SK-N-SH (cell line): ENCODE measurements at regions not wholly inside any gene's neighbourhood (a gene's known extent, or its start where the extent isn't known, plus 50 kb on each side); places are given as distances from the start of the nearest gene placed in this dataset.

ENCODE experiments used
- CTCF ChIA-PET: fragments of 300-600, 350-600 bp; formaldehyde crosslinking; extraction: SDS; loops from one replicate; lab custom pipeline; 2021; lab: Yijun Ruan, JAX
- POLR2A ChIA-PET: fragments of 350-600 bp; sonication (Branson Sonifier 250); formaldehyde crosslinking; extraction: SDS; loops from one replicate; lab custom pipeline; 2020; ENCODE audit warnings: antibody characterized with exemption, inconsistent platforms; lab: Yijun Ruan, JAX
- DNase-seq: peaks from one replicate; pipeline ENCODE4 v3.0.0; 2012
- H2AFZ ChIP-seq: fragments of 200-600 bp; sonication (generic); 2 replicates; pipeline ENCODE4 v1.8.1; 2016; ENCODE audit warnings: antibody characterized with exemption, mild to moderate bottlenecking, low read depth
- H3F3A ChIP-seq: fragments of 200-600 bp; sonication (generic); replicated peaks from 2 replicates; pipeline ENCODE3; 2016; ENCODE audit warnings: antibody characterized with exemption, mild to moderate bottlenecking; ENCODE audit not compliant: insufficient read depth
- H3K27ac ChIP-seq, 2 experiments: fragments of 200-500 bp in 1 of 2; fragments of 200-600 bp in 1 of 2; sonication (Bioruptor generic) in 1 of 2; sonication (generic), shearing (Covaris generic) in 1 of 2; 2 replicates each; pipeline versions ENCODE4 v1.5.1 to v1.6.1; 2014 to 2016; ENCODE audit warnings: low read depth in 2 of 2, inconsistent platforms in 1 of 2, low read length in 1 of 2, mild to moderate bottlenecking in 1 of 2, mixed read lengths in 1 of 2
- H3K27me3 ChIP-seq: fragments of 200-600 bp; sonication (generic), shearing (Covaris generic); 2 replicates; pipeline ENCODE4 v1.6.1; 2016; ENCODE audit warnings: mixed run types; ENCODE audit not compliant: insufficient read depth
- H3K36me3 ChIP-seq, 2 experiments: fragments of 200-500 bp in 1 of 2; fragments of 200-600 bp in 1 of 2; sonication (Bioruptor generic) in 1 of 2; sonication (generic) in 1 of 2; replicated peaks in 1 of 2; 2 replicates each; pipeline versions ENCODE3 to v1.5.1; 2014 to 2016; ENCODE audit warnings: low read length in 1 of 2, mild to moderate bottlenecking in 1 of 2; ENCODE audit not compliant: insufficient read depth in 2 of 2, control insufficient read depth in 1 of 2
- H3K4me1 ChIP-seq, 2 experiments: fragments of 200-500 bp in 1 of 2; fragments of 200-600 bp in 1 of 2; sonication (Bioruptor generic) in 1 of 2; sonication (generic), shearing (Covaris generic) in 1 of 2; 2 replicates each; pipeline versions ENCODE4 v1.5.1 to v1.6.1; 2014 to 2016; ENCODE audit warnings: low read depth in 1 of 2, low read length in 1 of 2, mixed run types in 1 of 2; ENCODE audit not compliant: insufficient read depth in 2 of 2, control insufficient read depth in 1 of 2
- H3K4me2 ChIP-seq: fragments of 200-600 bp; sonication (generic), shearing (Covaris generic); 2 replicates; pipeline ENCODE4 v1.6.1; 2017; ENCODE audit warnings: mixed run types
- H3K4me3 ChIP-seq, 2 experiments: fragments of 200-500 bp in 1 of 2; fragments of 200-600 bp in 1 of 2; sonication (Bioruptor generic) in 1 of 2; sonication (generic), shearing (Covaris generic) in 1 of 2; 2 replicates each; pipeline versions ENCODE4 v1.5.1 to v1.8.1; 2014 to 2016; ENCODE audit warnings: low read depth in 2 of 2, inconsistent platforms in 1 of 2, low read length in 1 of 2, mild to moderate bottlenecking in 1 of 2, mixed read lengths in 1 of 2, moderate library complexity in 1 of 2
- H3K79me2 ChIP-seq: fragments of 200-600 bp; sonication (generic); 2 replicates; pipeline ENCODE4 v1.8.1; 2017; ENCODE audit warnings: mild to moderate bottlenecking; ENCODE audit not compliant: insufficient read depth
- H3K9ac ChIP-seq: fragments of 200-600 bp; sonication (generic); 2 replicates; pipeline ENCODE4 v1.6.1; 2017; ENCODE audit warnings: mixed run types
- H3K9me2 ChIP-seq: fragments of 200-600 bp; sonication (generic); 2 replicates; pipeline ENCODE4 v1.6.1; 2017; ENCODE audit warnings: mixed run types
- H3K9me3 ChIP-seq: fragments of 200-600 bp; sonication (generic); 2 replicates; pipeline ENCODE4 v1.6.1; 2017; ENCODE audit warnings: mixed run types, mild to moderate bottlenecking, moderate library complexity
- H4K20me1 ChIP-seq: fragments of 200-600 bp; sonication (generic); 2 replicates; pipeline ENCODE4 v1.6.1; 2017; ENCODE audit warnings: mild to moderate bottlenecking, mixed run types; ENCODE audit not compliant: insufficient read depth
- EP300 ChIP-seq, 2 experiments: IDR thresholded peaks; 2 replicates each; pipeline versions ENCODE4 v1.4.0 to v1.6.1; 2012; ENCODE audit warnings: borderline replicate concordance in 1 of 2, low read depth in 1 of 2, low read length in 1 of 2
- EZH2phosphoT487 ChIP-seq: fragments of 200-600 bp; sonication (generic); IDR thresholded peaks from 2 replicates; pipeline ENCODE4 v1.6.1; 2017; ENCODE audit warnings: low read depth, mixed run types, mild to moderate bottlenecking, antibody characterized with exemption, moderate library complexity, borderline replicate concordance
- FOXM1 ChIP-seq: IDR thresholded peaks from 2 replicates; pipeline ENCODE4 v1.4.0; 2012; ENCODE audit warnings: low read depth, mild to moderate bottlenecking
- GABPA ChIP-seq: IDR thresholded peaks from 2 replicates; pipeline ENCODE4 v1.4.0; 2012; ENCODE audit warnings: low read depth, mild to moderate bottlenecking
- GATA2 ChIP-seq: sonication (generic); formaldehyde crosslinking; IDR thresholded peaks from 2 replicates; pipeline ENCODE4 v1.5.0; 2020; ENCODE audit warnings: mild to moderate bottlenecking, missing genetic modification reagents
- IRF3 ChIP-seq: fragments of 150-350 bp; IDR thresholded peaks from 2 replicates; pipeline ENCODE4 v1.6.1; 2016; ENCODE audit warnings: mild to moderate bottlenecking, low read depth, low read length
- MEF2A ChIP-seq: IDR thresholded peaks from 2 replicates; pipeline ENCODE4 v1.4.0; 2012; ENCODE audit warnings: low read depth, borderline replicate concordance
- MXI1 ChIP-seq: IDR thresholded peaks from 2 replicates; pipeline ENCODE4 v1.6.1; 2012; ENCODE audit warnings: mild to moderate bottlenecking, low read depth, low read length, improper control_type of control experiment
- NFIC ChIP-seq: IDR thresholded peaks from 2 replicates; pipeline ENCODE4 v1.4.0; 2012; ENCODE audit warnings: borderline replicate concordance
- NRF1 ChIP-seq: IDR thresholded peaks from 2 replicates; pipeline ENCODE4 v1.6.1; 2012; ENCODE audit warnings: low read depth, mild to moderate bottlenecking, low read length
- POLR2AphosphoS5 ChIP-seq: IDR thresholded peaks from 2 replicates; pipeline ENCODE4 v1.6.1; 2012; ENCODE audit warnings: low read depth, low read length
- RAD21 ChIP-seq: IDR thresholded peaks from 2 replicates; pipeline ENCODE4 v1.6.1; 2012; ENCODE audit warnings: mild to moderate bottlenecking, low read length
- REST ChIP-seq: IDR thresholded peaks from 2 replicates; pipeline ENCODE4 v1.6.1; 2012; ENCODE audit warnings: mild to moderate bottlenecking, low read depth, low read length, moderate library complexity
- RFX5 ChIP-seq: IDR thresholded peaks from 2 replicates; pipeline ENCODE4 v1.6.1; 2012; ENCODE audit warnings: mild to moderate bottlenecking, improper control_type of control experiment, low read length
- USF2 ChIP-seq: fragments of 150-350 bp; IDR thresholded peaks from 2 replicates; pipeline ENCODE4 v1.6.1; 2017; ENCODE audit warnings: antibody characterized with exemption, low read length, low read depth, borderline replicate concordance
- YY1 ChIP-seq: IDR thresholded peaks from 2 replicates; pipeline ENCODE4 v1.4.0; 2012; ENCODE audit warnings: low read depth, mild to moderate bottlenecking
- WGBS: methylation state at CpG from one replicate; pipeline ENCODE4 v1.1.6; 2017; ENCODE audit warnings: low lambda C conversion rate; 5-methylcytosine and 5-hydroxymethylcytosine counted together

- Histone ChIP-seq H4K20me1 (no peaks in the 10 kb centered on the region), H3K27me3 (no peaks in the 10 kb centered on the region), H2AFZ (no peak overlapping the region), H3K4me1 (no peaks in the 10 kb centered on the region), H3K9me2 (no peaks in the 10 kb centered on the region), H3K9me3 (no peaks in the 10 kb centered on the region), H3K9ac (no peak overlapping the region), H3K4me3 (no peak overlapping the region), H3K79me2 (no peaks in the 10 kb centered on the region), H3K27ac (no peak overlapping the region), H3K4me2 (no peak overlapping the region), H3K36me3 (no peaks in the 10 kb centered on the region), H3F3A (no peaks in the 10 kb centered on the region)
- CTCF ChIA-PET, result interaction anchor here (0.6 to 0.9 kb wide), 2 partner anchors 16 to 23 kb away, joined by 3 read pairs; no protein-coding TSS in a partner anchor
- POLR2A ChIA-PET, result no interaction called here
- TF ChIP-seq RAD21 (no peak), USF2 (no peak), REST (no peak), MEF2A (no peak), YY1 (no peak), EZH2phosphoT487 (no peak), NRF1 (no peak), IRF3 (no peak), GABPA (no peak), FOXM1 (no peak), MXI1 (no peak), EP300 (IDR thresholded peaks at IDR 0.05; ENCODE audit: borderline replicate concordance in 1 of 2, low read depth in 1 of 2, low read length in 1 of 2) (no peak), NFIC (no peak), POLR2AphosphoS5 (no peak), RFX5 (no peak), GATA2 (CRISPR knock-in tag) (no peak)
- 3% methylated on average over 2 of the region's 2 CpGs for WGBS
- DNase-seq, result no peak
Measured at GRCh38 chr5:158212237-158212636, 353.3 kb upstream of the CLINT1 start.
